Limb (tissue), 2 donors: ENCODE measurements at regions not wholly inside any gene's neighbourhood (a gene's known extent, or its start where the extent isn't known, plus 50 kb on each side); places are given as distances from the start of the nearest gene placed in this dataset.
A peak's percentile ranks its signal among the peaks of the same experiment; 100 is the strongest.
"Not testable (repeated sequence)": the region's sequence is repeated elsewhere in the genome, so short reads cannot be mapped to it uniquely, and the experiment has no call there.

Source experiments
- DNase-seq, 2 donors: peaks; one replicate each; pipeline ENCODE4 v3.0.0-alpha.2; 2016; ENCODE audit errors: extremely low spot score in 2 of 2

DNA sequence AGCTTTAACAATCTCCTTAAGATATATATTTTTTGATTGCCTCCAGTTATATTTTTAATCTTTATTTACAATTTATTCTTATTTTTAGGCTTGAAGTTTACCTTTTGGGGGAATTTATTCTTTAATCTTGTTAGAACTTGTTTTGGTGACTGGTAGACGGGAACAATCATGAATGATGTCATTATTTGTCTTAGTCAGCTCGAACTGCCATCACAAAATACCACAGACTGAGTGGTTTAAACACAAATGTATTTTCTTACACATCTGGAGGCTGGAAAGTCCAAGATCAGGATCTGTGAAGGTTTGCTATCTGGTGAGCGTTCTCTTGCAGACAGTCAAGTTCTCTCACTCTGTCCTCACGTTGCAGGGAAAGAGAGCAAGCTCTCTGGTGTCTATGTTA lies 639.5 kb upstream of the SEMA6D start:
- not testable (repeated sequence) for DNase-seq

DNA sequence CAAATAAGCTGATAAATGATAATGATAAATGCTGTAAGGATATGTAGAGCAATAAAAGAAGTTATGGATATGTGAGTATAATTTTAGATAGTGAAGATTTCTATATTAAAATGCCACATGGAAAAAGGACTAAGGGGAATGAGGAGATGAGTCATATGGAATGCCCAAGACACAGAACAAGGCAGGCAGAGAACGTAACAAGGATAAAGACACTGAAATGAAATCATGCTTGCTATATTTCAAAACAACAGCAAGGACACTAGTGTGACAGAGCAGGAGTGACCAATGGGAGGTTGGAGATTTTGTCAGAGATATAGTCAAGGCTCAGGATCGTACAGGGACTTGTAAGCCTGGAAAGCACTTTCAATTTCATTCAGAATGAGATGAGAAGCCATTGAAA lies 621.5 kb upstream of the SEMA6D start:
- no peak for DNase-seq

DNA sequence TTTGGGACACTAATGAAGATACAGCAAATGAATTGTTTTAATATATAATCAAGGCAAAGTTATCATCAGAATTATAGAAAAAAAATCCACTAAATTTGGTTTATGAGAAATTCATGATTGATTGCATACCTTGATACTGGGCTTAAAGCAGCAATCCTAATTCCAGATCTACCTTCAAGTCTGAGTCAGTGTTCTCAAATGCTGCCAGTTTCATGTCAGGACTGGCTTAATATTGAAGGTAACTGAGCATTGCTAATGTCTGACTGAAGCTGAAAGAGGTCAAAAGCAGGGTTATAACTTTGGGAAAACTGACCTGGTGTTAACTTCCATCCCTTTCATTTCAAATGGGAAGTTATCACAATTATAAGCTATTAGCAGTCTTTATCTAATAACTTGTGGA lies 618.8 kb upstream of the SEMA6D start:
- not testable (repeated sequence) for DNase-seq

DNA sequence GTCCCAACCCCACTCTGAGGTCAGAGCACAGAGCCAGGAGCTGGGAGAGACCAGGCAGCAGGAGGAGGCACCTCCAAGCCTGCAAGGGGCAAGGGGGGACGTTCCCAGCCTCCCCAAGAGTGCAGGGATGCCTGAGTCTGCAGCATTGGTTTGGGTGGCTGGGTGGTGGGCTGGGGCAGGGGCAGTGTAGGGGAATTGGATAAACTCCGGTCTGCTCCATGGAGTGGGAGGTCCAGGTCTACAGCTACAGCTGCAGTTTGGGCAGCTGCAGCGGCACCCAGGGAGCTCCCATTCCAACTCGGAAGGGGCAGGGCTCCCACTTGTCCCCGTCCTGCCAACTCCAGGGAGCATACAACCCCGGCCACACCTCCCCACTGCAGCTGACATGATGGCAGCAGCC lies 617.5 kb upstream of the SEMA6D start:
- DNase-seq: peak in 1 of 2 donors; percentile 24

DNA sequence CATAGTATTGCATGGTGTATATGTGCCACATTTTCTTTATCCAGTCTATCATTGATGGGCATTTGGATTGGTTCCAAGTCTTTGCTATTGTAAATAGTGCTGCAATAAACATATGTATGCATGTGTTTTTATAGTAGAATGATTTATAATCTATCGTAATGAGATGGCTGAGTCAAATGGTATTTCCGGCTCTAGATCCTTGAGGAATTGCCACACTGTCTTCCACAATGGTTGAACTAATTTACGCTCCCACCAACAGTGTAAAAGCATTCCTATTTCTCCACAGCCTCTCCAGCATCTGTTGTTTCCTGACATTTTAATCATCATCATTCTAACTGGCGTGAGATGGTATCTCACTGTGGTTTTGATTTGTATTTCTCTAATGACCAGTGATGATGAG lies 608.5 kb upstream of the SEMA6D start:
- DNase-seq: not testable (repeated sequence)

DNA sequence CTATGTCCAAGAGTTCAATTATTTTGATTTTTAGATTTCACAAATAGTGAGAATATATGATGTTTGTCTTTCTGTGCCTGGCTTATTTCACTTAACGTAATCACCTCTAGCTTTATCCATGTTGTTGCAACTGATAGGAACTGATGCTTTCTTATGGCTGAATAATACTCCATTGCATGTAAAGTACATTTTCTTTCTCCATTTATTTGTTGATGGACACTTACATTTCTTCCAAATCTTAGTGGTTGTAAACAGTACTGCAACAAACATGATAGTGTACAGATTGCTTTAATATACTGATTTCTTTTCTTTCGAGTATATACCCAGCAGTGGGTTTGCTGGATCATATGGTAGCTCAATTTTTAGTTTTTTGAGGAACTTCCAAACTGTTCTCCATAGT lies 600.6 kb upstream of the SEMA6D start:
- DNase-seq: no peak

DNA sequence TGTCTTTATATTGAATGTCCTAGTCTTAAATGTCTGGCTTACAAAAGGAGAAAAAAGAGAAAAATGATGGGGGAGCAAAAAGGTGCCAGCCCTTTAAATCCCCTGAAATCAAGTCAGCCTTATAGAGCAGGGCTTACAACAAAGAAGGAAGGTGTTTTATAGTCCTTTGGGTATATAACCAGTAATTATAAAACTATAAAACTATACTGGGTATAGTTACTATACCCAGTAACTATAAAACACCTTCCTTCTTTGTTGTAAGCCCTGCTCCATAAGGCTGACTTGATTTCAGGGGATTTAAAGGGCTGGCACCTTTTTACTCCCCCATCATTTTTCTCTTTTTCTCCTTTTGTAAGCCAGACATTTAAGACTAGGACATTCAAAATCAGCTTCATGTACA lies 598.0 kb upstream of the SEMA6D start:
- no peak for DNase-seq

DNA sequence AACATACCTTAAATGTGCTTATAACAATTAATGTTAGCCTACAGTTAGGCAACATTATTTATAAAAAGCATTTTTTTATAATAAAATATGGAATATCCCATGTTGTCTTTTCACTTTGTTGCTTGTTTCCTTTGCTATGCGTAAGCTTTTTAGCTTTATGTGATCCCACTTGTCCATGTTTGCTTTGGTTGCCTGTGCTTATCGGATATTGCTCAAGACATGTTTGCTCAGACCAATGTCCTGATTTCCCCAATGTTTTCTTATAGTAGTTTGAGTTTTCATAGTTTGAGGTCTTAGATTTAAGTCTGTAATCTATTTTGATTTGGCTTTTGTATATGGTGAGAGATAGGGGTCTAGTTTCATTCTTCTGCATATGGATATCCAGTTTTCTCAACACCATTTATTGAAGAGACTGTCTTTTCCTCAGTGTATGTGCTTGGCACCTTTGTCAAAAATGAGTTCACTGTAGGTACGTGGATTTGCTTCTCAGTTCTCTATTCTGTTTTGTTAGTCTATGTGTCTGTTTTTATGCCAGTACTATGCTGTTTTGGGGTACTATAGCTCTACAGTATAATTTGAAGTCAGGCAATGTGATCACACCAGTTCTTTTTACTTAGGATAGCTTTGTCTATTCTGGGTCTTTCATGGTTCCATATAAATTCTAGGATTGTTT lies 592.7 kb upstream of the SEMA6D start:
- DNase-seq: no peak

DNA sequence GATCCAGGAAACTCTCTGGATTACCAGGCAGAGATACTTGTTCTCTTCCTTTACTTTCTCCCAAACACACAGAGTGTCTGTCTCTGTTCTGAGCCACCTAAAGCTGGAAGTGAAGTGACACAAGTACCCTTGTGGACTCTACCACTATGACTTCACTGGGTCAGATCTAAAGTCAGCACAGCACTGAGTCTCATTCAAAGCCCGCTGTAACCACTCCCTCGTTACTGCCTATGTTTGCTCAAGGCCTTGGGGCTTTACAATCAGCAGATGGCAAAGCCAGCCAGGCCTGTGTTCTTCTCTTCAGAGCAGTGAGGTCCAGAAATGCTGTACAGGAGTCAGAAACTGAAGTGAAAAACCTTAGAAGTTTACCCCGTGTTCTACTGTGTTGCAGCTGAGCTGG lies 588.3 kb upstream of the SEMA6D start:
- DNase-seq: no peak

DNA sequence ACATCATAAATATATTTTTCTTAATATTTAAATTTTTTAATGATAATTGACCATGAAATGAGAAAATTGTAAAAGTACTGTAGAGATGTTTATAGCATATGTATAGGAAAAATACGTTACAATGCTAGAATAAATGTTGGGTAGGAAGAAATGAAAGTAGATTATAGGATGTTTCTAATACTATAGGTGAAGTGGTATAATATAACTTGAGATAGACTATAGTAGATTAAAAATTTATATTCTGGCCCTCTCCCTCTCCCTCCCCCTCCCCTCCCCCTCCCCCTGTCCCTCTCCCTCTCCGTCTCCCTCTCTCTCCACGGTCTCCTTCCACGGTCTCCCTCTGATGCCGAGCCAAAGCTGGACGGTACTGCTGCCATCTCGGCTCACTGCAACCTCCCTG lies 585.9 kb upstream of the SEMA6D start:
- not testable (repeated sequence) for DNase-seq

DNA sequence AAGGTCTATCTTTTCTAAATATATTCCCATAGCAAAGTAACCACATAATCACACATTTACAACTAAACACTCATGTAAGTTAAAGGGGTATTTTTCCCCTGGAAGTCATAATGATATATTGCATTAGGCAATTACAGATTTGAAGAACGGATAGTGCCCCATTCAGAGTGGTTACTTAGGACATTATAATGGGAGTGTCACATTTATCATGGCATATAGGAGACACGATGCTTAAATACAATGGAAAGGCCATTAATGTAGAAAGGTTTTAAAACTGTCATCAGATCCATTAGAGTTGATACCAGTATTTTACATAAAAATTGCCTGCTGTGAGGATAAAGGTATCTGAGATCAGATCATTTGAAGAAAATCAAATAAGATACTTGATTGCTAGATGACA lies 582.0 kb upstream of the SEMA6D start:
- DNase-seq: no peak

DNA sequence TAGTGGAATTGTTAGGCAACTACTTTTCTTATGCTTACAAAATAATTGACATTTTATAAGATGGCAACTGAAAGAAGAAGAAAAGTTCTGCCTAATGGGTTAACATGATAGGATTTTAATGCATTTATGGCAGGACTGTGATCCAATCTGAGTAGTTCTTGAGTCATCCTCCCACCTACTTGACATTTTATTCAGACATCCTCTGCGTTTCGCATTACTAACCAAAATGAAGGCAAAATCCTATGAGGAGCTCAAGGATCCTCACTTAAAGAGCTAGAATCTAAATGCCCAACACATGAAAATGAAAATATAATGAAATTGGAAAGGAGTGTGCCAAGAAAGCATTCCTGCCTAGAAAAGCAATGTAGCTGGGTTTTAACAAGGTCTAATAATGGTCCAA lies 581.1 kb upstream of the SEMA6D start:
- DNase-seq: no peak

DNA sequence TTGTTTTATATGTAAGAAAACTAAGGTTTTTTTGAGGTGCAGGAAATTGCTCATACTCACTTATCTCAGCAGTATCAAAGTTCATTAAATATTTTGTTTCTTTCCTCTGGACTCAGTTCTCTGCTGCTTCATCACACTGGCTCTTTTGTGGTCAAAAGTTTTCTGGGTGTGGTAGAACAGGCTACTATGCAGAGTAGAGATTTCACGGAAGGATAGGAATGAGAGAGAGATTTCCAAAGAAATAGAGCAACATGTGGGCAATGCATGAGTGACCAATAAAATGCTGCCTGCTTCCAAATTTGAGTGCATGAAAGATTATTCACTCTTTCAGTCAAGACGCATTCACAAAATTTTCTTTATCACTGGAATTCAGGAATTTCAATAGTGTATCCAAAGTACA lies 577.3 kb upstream of the SEMA6D start:
- no peak for DNase-seq

DNA sequence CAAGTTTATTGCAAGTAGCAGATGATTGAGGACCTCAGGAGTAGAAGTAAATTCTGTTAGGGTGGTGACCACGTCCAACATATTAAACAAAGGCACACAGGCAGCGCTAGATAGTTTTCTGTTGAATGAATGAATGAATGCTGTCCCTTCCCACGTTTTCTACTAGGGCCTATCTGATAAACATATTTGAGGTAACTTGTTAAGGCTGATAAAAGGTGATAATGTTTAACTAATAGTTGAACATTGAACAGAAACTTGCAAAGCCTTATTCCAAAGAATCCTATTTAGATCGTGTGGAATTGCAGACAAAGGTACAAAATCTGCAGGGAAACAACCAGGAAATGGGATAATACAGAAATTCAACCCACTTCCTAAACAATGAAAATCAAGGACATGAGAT lies 559.5 kb upstream of the SEMA6D start:
- no peak for DNase-seq

DNA sequence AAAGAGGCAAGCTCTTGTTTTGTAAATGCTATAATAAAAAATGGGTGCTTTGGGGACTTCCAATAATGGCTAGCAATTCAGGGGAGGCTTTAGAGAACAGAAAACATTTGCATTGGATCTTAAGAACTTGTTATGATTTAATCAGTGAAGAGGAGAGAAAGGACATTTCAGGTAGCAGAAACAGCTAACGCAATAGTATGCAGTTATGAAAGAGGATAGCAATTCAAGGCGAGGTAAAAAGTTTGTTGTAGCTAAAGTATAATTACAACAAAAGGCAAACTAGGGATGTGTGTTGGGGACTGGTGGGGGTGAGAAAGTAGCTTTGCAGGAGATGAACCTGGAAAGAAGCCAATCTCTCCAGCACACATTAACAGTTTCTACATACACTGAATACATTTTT lies 558.7 kb upstream of the SEMA6D start:
- DNase-seq: no peak

DNA sequence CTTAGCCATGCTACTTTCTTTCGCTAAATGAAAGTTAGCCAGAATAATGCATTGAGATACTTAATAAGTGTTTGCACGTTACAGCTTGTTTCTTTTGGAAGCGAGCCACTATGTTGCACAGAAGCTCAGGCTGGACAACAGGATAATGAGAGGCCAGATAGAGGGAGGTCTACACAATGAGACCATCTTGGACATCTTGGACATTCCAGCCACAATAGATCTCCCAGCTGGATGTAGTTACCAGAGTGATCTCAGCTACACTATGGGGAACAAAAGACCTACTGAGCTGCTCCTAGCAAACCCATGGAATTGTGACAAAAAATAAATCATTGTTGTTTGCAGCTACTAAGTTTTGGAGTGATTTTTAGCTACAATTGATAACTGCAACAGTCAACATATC lies 540.1 kb upstream of the SEMA6D start:
- DNase-seq: no peak

DNA sequence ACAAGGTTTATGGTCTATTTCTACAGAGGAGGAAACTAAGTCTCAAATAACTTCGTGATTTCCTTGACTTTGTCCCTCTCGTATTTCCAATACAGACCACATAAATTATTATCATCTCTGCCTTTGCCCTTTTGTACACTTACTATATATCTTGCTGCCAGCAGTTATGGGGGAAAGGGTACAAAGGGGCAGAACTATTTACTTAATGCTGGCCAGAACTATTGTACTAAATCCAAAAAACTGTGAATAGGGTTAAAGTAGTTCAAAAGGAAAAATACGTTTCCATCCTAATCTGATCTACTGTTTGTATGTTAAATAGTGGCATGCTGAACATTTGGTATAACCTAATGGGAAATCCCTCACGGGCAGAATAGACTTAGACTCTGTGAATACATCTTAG lies 537.3 kb upstream of the SEMA6D start:
- DNase-seq: no peak

DNA sequence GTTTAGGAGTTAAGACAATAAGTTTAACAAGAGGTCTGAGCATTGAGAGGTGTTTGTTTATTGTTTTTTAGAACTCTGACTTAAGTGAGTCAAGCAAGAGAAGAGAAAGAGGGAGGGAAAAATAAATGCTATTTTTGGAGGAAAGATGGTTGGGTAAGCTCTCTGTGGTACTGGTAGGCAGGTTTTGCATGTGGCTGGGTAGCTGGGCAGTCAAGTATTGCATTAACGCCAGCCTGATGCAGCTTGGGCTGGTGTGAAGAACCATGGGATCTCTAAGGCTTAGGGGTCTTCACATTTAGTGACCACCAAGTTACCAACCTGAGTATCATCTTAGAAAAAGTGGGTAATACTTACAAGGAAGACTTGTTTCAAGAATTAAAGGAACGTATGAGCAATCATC lies 534.5 kb upstream of the SEMA6D start:
- no peak for DNase-seq

DNA sequence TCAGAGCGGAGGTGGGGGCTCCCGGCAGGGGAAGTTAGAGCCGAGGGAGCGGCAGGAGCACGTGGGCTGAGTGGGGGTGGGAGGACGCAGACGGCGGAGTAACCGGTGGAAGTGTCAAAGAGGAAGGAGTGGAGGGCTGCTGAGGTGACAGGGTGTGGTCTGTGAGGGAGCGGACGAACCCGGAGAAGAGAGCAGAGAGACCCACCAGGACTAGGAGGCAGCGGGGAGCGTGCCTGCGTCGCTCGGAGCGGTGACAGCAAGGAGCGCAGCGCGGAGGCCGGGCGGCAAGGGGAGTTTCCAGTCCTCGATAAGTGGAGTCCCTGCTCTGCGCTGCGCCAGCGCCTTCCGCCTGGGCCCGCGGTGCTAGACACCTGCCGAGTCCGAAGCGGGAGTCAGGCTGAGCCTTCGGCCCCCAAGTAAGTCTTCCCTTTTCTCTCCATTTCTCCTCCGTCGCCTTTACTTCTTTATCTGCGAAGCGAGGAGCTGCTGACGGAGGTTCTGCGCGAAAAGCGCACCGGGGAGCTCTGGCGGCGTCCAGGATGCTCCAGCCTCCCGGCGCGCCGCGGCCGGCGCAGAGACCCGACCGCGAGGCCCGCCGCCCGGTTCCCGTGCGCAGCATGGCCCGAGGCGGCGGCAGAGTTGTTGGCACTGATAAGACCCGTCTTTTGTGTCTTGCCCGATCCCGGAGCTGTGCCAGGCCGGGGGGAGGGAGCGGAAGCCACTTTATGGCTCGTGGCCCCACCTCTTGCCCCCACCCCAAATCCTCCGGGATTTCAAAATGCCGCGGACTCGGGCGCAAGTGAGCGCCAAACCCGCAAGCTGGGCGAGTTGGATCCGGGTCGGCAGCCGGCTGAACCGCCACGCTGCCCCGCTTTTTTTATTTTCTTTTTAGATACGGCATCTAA lies 533.0 kb upstream of the SEMA6D start:
- peak in 1 of 2 donors; percentile 78 for DNase-seq

DNA sequence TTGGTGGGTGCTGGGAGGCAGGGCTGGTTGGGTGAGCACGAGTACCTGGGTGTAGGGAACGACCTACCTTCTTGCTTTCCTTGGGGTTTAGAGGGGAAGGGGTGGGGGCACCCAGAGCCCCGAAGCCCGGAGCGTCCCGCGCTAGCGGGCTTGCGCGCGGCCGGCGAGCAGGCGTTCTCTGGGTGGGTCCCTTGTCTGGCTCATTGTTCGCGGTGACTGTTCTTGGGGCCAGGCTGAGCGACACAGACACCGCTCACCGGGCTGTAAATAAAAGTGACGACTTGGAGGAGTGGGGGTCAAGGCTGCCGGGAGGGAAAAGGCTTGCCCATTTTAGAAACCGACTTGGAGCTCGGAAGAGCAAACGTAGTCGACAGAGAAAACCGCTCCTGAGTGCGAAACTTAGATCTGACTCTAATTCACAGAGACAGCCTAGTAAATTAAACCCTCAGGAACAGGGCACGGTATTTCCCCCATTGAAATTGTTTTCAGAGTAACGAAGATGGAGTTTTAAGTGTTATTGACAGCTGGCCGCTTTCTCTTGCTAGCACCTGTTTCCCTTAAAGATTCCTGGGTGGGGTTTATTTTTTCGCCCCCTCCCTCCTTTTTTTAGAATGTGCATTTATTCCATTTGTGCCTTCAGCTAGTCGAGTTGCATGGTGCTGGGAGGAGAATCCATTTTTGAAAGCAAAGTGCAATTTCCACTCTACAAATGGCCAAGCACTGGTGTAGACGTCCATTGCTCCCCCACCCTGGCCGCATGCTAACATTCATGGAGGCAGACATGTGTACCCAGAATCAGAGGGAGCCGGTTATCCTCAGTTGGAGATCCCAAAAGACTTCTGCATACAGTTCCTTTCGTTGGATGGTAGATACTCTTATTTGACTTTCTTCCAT lies 532.1 kb upstream of the SEMA6D start:
- peak in 1 of 2 donors; percentile 68 for DNase-seq

DNA sequence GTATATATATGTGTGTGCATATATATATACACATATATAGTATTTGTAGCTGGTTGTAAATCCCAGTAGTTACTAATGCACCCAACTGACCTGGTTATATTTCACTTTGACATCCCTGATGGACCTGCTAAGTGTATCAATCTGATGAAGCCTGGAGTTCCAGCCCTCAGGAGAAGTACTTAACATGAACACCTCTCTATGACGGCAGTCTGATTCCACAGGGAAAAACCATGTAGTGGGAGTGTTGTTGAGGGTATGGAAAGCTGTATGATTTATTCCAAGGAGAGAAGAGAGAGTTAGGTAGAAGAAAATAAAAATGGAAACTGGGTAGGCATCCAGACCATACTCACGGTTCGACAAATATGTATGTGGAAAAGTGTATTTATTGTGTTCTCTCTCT lies 531.2 kb upstream of the SEMA6D start:
- DNase-seq: no peak
